ENCODE measurements at regions not wholly inside any gene's neighbourhood (a gene's known extent, or its start where the extent isn't known, plus 50 kb on each side); places are given as distances from the start of the nearest gene placed in this dataset.

- no peak for DNase-seq
- no peak overlapping the region for H3K27ac ChIP-seq (ENCODE audit: low read length)
- no peak overlapping the region for H3K4me3 ChIP-seq (ENCODE audit: low read length)
- peaks cover 2% of the 10 kb centered on the region for H3K9me3 ChIP-seq (replicated peaks; ENCODE audit: control insufficient read depth, low read depth, low read length)
- no peaks in the 10 kb centered on the region for H3K36me3 ChIP-seq (ENCODE audit: control insufficient read depth, insufficient read depth, low read length)
- no peaks in the 10 kb centered on the region for H3K4me1 ChIP-seq (ENCODE audit: control insufficient read depth, insufficient read depth, low read length)
- H3K27me3 ChIP-seq (ENCODE audit: control insufficient read depth, insufficient read depth, low read length): no peaks in the 10 kb centered on the region
- WGBS (ENCODE audit: insufficient coverage): 82% methylated on average over 11 of the region's 12 CpGs
Measured at GRCh38 chr7:156005202-156005691, 193.0 kb upstream of the SHH start.

- WGBS (ENCODE audit: insufficient coverage): 79% methylated on average over 28 of the region's 38 CpGs
- Histone ChIP-seq H3K27ac (ENCODE audit: low read length) (no peak overlapping the region), H3K4me1 (ENCODE audit: control insufficient read depth, insufficient read depth, low read length) (no peaks in the 10 kb centered on the region), H3K9me3 (replicated peaks; ENCODE audit: control insufficient read depth, low read depth, low read length) (no peaks in the 10 kb centered on the region), H3K36me3 (ENCODE audit: control insufficient read depth, insufficient read depth, low read length) (no peaks in the 10 kb centered on the region), H3K27me3 (ENCODE audit: control insufficient read depth, insufficient read depth, low read length) (no peaks in the 10 kb centered on the region), H3K4me3 (ENCODE audit: low read length) (no peak overlapping the region)
- no peak for DNase-seq
Measured at GRCh38 chr7:156004265-156005201, 192.3 kb upstream of the SHH start.

GRCh38 chr7:156003220-156004162 lies 191.2 kb upstream of the SHH start:
- Histone ChIP-seq H3K27me3 (ENCODE audit: control insufficient read depth, insufficient read depth, low read length) (no peaks in the 10 kb centered on the region), H3K4me3 (ENCODE audit: low read length) (no peak overlapping the region), H3K4me1 (ENCODE audit: control insufficient read depth, insufficient read depth, low read length) (no peaks in the 10 kb centered on the region), H3K9me3 (replicated peaks; ENCODE audit: control insufficient read depth, low read depth, low read length) (no peaks in the 10 kb centered on the region), H3K27ac (ENCODE audit: low read length) (no peak overlapping the region), H3K36me3 (ENCODE audit: control insufficient read depth, insufficient read depth, low read length) (no peaks in the 10 kb centered on the region)
- no peak for DNase-seq
- 65% methylated on average over 18 of the region's 22 CpGs for WGBS (ENCODE audit: insufficient coverage)

GRCh38 chr7:156002362-156003066 lies 190.3 kb upstream of the SHH start:
- no peak overlapping the region for H3K27ac ChIP-seq (ENCODE audit: low read length)
- no peaks in the 10 kb centered on the region for H3K27me3 ChIP-seq (ENCODE audit: control insufficient read depth, insufficient read depth, low read length)
- DNase-seq: no peak
- H3K4me3 ChIP-seq (ENCODE audit: low read length): no peak overlapping the region
- no peaks in the 10 kb centered on the region for H3K4me1 ChIP-seq (ENCODE audit: control insufficient read depth, insufficient read depth, low read length)
- no peaks in the 10 kb centered on the region for H3K9me3 ChIP-seq (replicated peaks; ENCODE audit: control insufficient read depth, low read depth, low read length)
- no peaks in the 10 kb centered on the region for H3K36me3 ChIP-seq (ENCODE audit: control insufficient read depth, insufficient read depth, low read length)
- WGBS (ENCODE audit: insufficient coverage): 77% methylated on average over 13 of the region's 17 CpGs

- no peaks in the 10 kb centered on the region for H3K4me1 ChIP-seq (ENCODE audit: control insufficient read depth, insufficient read depth, low read length)
- WGBS (ENCODE audit: insufficient coverage): 77% methylated on average over 23 of the region's 25 CpGs
- no peak for DNase-seq
- H3K4me3 ChIP-seq (ENCODE audit: low read length): no peak overlapping the region
- H3K27me3 ChIP-seq (ENCODE audit: control insufficient read depth, insufficient read depth, low read length): no peaks in the 10 kb centered on the region
- no peaks in the 10 kb centered on the region for H3K36me3 ChIP-seq (ENCODE audit: control insufficient read depth, insufficient read depth, low read length)
- no peak overlapping the region for H3K27ac ChIP-seq (ENCODE audit: low read length)
- no peaks in the 10 kb centered on the region for H3K9me3 ChIP-seq (replicated peaks; ENCODE audit: control insufficient read depth, low read depth, low read length)
Measured at GRCh38 chr7:156001496-156002260, 189.4 kb upstream of the SHH start.

GRCh38 chr7:156000601-156001396 lies 188.5 kb upstream of the SHH start:
- Histone ChIP-seq H3K4me3 (ENCODE audit: low read length) (no peak overlapping the region), H3K27ac (ENCODE audit: low read length) (no peak overlapping the region), H3K4me1 (ENCODE audit: control insufficient read depth, insufficient read depth, low read length) (no peaks in the 10 kb centered on the region), H3K9me3 (replicated peaks; ENCODE audit: control insufficient read depth, low read depth, low read length) (no peaks in the 10 kb centered on the region), H3K27me3 (ENCODE audit: control insufficient read depth, insufficient read depth, low read length) (no peaks in the 10 kb centered on the region), H3K36me3 (ENCODE audit: control insufficient read depth, insufficient read depth, low read length) (no peaks in the 10 kb centered on the region)
- DNase-seq: no peak
- WGBS (ENCODE audit: insufficient coverage): 76% methylated on average over 20 of the region's 27 CpGs

- H3K4me3 ChIP-seq (ENCODE audit: low read length): no peak overlapping the region
- no peak for DNase-seq
- no peaks in the 10 kb centered on the region for H3K27me3 ChIP-seq (ENCODE audit: control insufficient read depth, insufficient read depth, low read length)
- 86% methylated on average over 22 of the region's 29 CpGs for WGBS (ENCODE audit: insufficient coverage)
- H3K9me3 ChIP-seq (replicated peaks; ENCODE audit: control insufficient read depth, low read depth, low read length): no peaks in the 10 kb centered on the region
- no peak overlapping the region for H3K27ac ChIP-seq (ENCODE audit: low read length)
- H3K4me1 ChIP-seq (ENCODE audit: control insufficient read depth, insufficient read depth, low read length): no peaks in the 10 kb centered on the region
- H3K36me3 ChIP-seq (ENCODE audit: control insufficient read depth, insufficient read depth, low read length): no peaks in the 10 kb centered on the region
Measured at GRCh38 chr7:155999631-156000489, 187.6 kb upstream of the SHH start.

- no peak for DNase-seq
- Histone ChIP-seq H3K27ac (ENCODE audit: low read length) (no peak overlapping the region), H3K36me3 (ENCODE audit: control insufficient read depth, insufficient read depth, low read length) (no peaks in the 10 kb centered on the region), H3K4me1 (ENCODE audit: control insufficient read depth, insufficient read depth, low read length) (no peaks in the 10 kb centered on the region), H3K4me3 (ENCODE audit: low read length) (no peak overlapping the region), H3K9me3 (replicated peaks; ENCODE audit: control insufficient read depth, low read depth, low read length) (no peaks in the 10 kb centered on the region), H3K27me3 (ENCODE audit: control insufficient read depth, insufficient read depth, low read length) (peaks cover 3% of the 10 kb centered on the region)
- WGBS (ENCODE audit: insufficient coverage): 84% methylated on average over 23 of the region's 25 CpGs
Measured at GRCh38 chr7:155998766-155999630, 186.7 kb upstream of the SHH start.
